Neural cell (in vitro differentiated cells): ENCODE measurements at regions not wholly inside any gene's neighbourhood (a gene's known extent, or its start where the extent isn't known, plus 50 kb on each side); places are given as distances from the start of the nearest gene placed in this dataset.

ENCODE experiments used
- H2AFZ ChIP-seq: fragments of 200-600, 300-800 bp; sonication (generic), shearing (Covaris generic); 2 replicates; pipeline ENCODE4 v1.6.0; 2014; ENCODE audit warnings: low read depth, mild to moderate bottlenecking, antibody characterized with exemption, low read length, moderate library complexity
- H3F3A ChIP-seq: fragments of 200-600 bp; shearing (Covaris generic); 2 replicates; pipeline ENCODE4 v1.6.1; 2016; ENCODE audit warnings: mild to moderate bottlenecking, moderate library complexity, mixed read lengths, antibody characterized with exemption, low read length; ENCODE audit not compliant: insufficient read depth, poor library complexity, severe bottlenecking
- H3K27ac ChIP-seq: fragments of 200-600, 300-800 bp; sonication (generic), shearing (Covaris generic); 2 replicates; pipeline ENCODE4 v1.5.1; 2014; ENCODE audit warnings: mild to moderate bottlenecking, low read length, moderate library complexity
- H3K27me3 ChIP-seq: fragments of 300-800, 200-600 bp; sonication (generic), shearing (Covaris generic); 2 replicates; pipeline ENCODE4 v1.6.0; 2014; ENCODE audit warnings: mild to moderate bottlenecking, low read depth, low read length, moderate library complexity; ENCODE audit not compliant: insufficient read depth
- H3K36me3 ChIP-seq: fragments of 300-800, 200-600 bp; sonication (generic), shearing (Covaris generic); 2 replicates; pipeline ENCODE4 v1.5.1; 2014; ENCODE audit warnings: mild to moderate bottlenecking, antibody characterized with exemption, low read length, moderate library complexity; ENCODE audit not compliant: insufficient read depth
- H3K4me2 ChIP-seq: fragments of 300-800, 200-600 bp; sonication (generic), shearing (Covaris generic); 2 replicates; pipeline ENCODE4 v1.6.0; 2014; ENCODE audit warnings: mild to moderate bottlenecking, low read length
- H3K4me3 ChIP-seq: fragments of 300-800, 200-600 bp; sonication (generic), shearing (Covaris generic); 2 replicates; pipeline ENCODE4 v1.5.1; 2014; ENCODE audit warnings: mild to moderate bottlenecking, low read length, moderate library complexity
- H3K79me2 ChIP-seq: fragments of 200-600 bp; shearing (Covaris generic); replicated peaks from 2 replicates; pipeline ENCODE4 v1.6.0; 2014; ENCODE audit warnings: mild to moderate bottlenecking, low read length, moderate library complexity; ENCODE audit not compliant: insufficient read depth
- H3K9ac ChIP-seq: fragments of 300-800, 200-600 bp; sonication (generic), shearing (Covaris generic); 2 replicates; pipeline ENCODE4 v1.6.1; 2016; ENCODE audit warnings: mild to moderate bottlenecking, low read length, mixed read lengths
- H3K9me2 ChIP-seq: fragments of 200-600 bp; shearing (Covaris generic); 2 replicates; pipeline ENCODE4 v1.6.1; 2016; ENCODE audit warnings: mild to moderate bottlenecking, low read length, mixed read lengths; ENCODE audit not compliant: insufficient read depth
- H3K9me3 ChIP-seq: fragments of 200-600, 300-800 bp; sonication (generic), shearing (Covaris generic); 2 replicates; pipeline ENCODE4 v1.6.1; 2016; ENCODE audit warnings: mild to moderate bottlenecking, mixed run types, low read length, moderate library complexity, mixed read lengths
- H4K20me1 ChIP-seq: fragments of 200-600 bp; shearing (Covaris generic); 2 replicates; pipeline ENCODE4 v1.6.1; 2016; ENCODE audit warnings: mild to moderate bottlenecking, mixed run types; ENCODE audit not compliant: insufficient read depth
- CTCF ChIP-seq: fragments of 450-650 bp; IDR thresholded peaks from 2 replicates; pipeline ENCODE4 v1.5.1; 2014; ENCODE audit warnings: antibody characterized with exemption, mild to moderate bottlenecking, moderate library complexity; ENCODE audit not compliant: poor library complexity, severe bottlenecking
- EP300 ChIP-seq: fragments of 450-650 bp; conservative IDR thresholded peaks from 2 replicates; pipeline ENCODE4 v1.6.1; 2014; ENCODE audit warnings: antibody characterized with exemption, mild to moderate bottlenecking, moderate library complexity; ENCODE audit not compliant: poor library complexity, severe bottlenecking
- EZH2 ChIP-seq: fragments of 200-600, 300-800 bp; shearing (Covaris generic), sonication (generic); IDR thresholded peaks from 2 replicates; pipeline ENCODE4 v1.6.1; 2014; ENCODE audit warnings: antibody characterized with exemption, low read length, borderline replicate concordance, mild to moderate bottlenecking; ENCODE audit not compliant: insufficient read depth, poor library complexity, severe bottlenecking
- MXI1 ChIP-seq: fragments of 450-650 bp; conservative IDR thresholded peaks from 2 replicates; pipeline ENCODE4 v1.6.1; 2014; ENCODE audit warnings: antibody characterized with exemption, mild to moderate bottlenecking; ENCODE audit not compliant: poor library complexity, severe bottlenecking
- POLR2AphosphoS5 ChIP-seq: IDR thresholded peaks from 2 replicates; pipeline ENCODE4 v1.6.1; 2012
- RAD21 ChIP-seq: fragments of 450-650 bp; conservative IDR thresholded peaks from 2 replicates; pipeline ENCODE4 v1.6.1; 2014; ENCODE audit warnings: antibody characterized with exemption, mild to moderate bottlenecking, moderate library complexity
- REST ChIP-seq: IDR thresholded peaks from 2 replicates; pipeline ENCODE4 v1.6.1; 2012; ENCODE audit warnings: borderline replicate concordance
- SMC3 ChIP-seq: fragments of 450-650 bp; conservative IDR thresholded peaks from 2 replicates; pipeline ENCODE4 v1.6.1; 2014; ENCODE audit warnings: antibody characterized with exemption, mild to moderate bottlenecking, moderate library complexity; ENCODE audit not compliant: poor library complexity
- TAF1 ChIP-seq: IDR thresholded peaks from 2 replicates; pipeline ENCODE4 v1.6.1; 2012; ENCODE audit warnings: low read depth

- Histone ChIP-seq H4K20me1 (no peaks in the 10 kb centered on the region), H3K27ac (no peak overlapping the region), H3K79me2 (no peaks in the 10 kb centered on the region), H3K4me3 (no peak overlapping the region), H3K4me2 (no peak overlapping the region), H2AFZ (no peak overlapping the region), H3K9me2 (no peaks in the 10 kb centered on the region), H3K9ac (no peak overlapping the region), H3K9me3 (peaks cover 6% of the 10 kb centered on the region), H3K36me3 (no peaks in the 10 kb centered on the region), H3F3A (no peaks in the 10 kb centered on the region), H3K27me3 (no peaks in the 10 kb centered on the region)
- TF ChIP-seq RAD21 (no peak), TAF1 (no peak), REST (no peak), CTCF (no peak), EZH2 (no peak), MXI1 (no peak), SMC3 (no peak), POLR2AphosphoS5 (no peak), EP300 (no peak)
Observed at GRCh38 chr6:3591970-3592369, 135.1 kb upstream of the SLC22A23 start.

- no peaks in the 10 kb centered on the region for H3F3A ChIP-seq
- no peaks in the 10 kb centered on the region for H3K36me3 ChIP-seq
- H3K9me2 ChIP-seq, result no peaks in the 10 kb centered on the region
- H3K27ac ChIP-seq, result no peak overlapping the region
- TF ChIP-seq MXI1, result no peak
- no peak for TF ChIP-seq CTCF
- no peak for TF ChIP-seq EZH2
- TF ChIP-seq REST, result no peak
- TF ChIP-seq TAF1, result no peak
- no peak for TF ChIP-seq EP300
- no peak for TF ChIP-seq SMC3
- no peak for TF ChIP-seq POLR2AphosphoS5
- no peak for TF ChIP-seq RAD21
- H3K9ac ChIP-seq, result no peak overlapping the region
- no peaks in the 10 kb centered on the region for H4K20me1 ChIP-seq
- H3K27me3 ChIP-seq, result no peaks in the 10 kb centered on the region
- peaks cover 6% of the 10 kb centered on the region for H3K9me3 ChIP-seq
- no peaks in the 10 kb centered on the region for H3K79me2 ChIP-seq
- H2AFZ ChIP-seq, result no peak overlapping the region
- H3K4me2 ChIP-seq, result no peak overlapping the region
- no peak overlapping the region for H3K4me3 ChIP-seq
Observed at GRCh38 chr6:3587660-3588059, 130.8 kb upstream of the SLC22A23 start.
